HG03575 (cell line): ENCODE measurements at regions not wholly inside any gene's neighbourhood (a gene's known extent, or its start where the extent isn't known, plus 50 kb on each side); places are given as distances from the start of the nearest gene placed in this dataset.

Source experiments
- ATAC-seq: cut with Tn5 transposase; IDR thresholded peaks from one replicate; pipeline ENCODE4 v1.9.1; 2021; ENCODE audit not compliant: unreplicated experiment, insufficient number of reproducible peaks, low FRiP score; ENCODE audit errors: extremely low read depth

- ATAC-seq = no peak
Observed at GRCh38 chr2:38435775-38436174, 58.7 kb upstream of the ATL2 start.

- no peak for ATAC-seq
Observed at GRCh38 chr2:38434595-38434994, 57.5 kb upstream of the ATL2 start.

GRCh38 chr2:38433607-38433975, 56.5 kb upstream of the ATL2 start:
- ATAC-seq = no peak

GRCh38 chr2:38432820-38433606, 55.9 kb upstream of the ATL2 start:
- ATAC-seq = no peak

GRCh38 chr2:38430597-38431207, 53.6 kb upstream of the ATL2 start:
- no peak for ATAC-seq

GRCh38 chr2:38430196-38430595, 53.1 kb upstream of the ATL2 start:
- ATAC-seq = no peak

- ATAC-seq = no peak
Observed at GRCh38 chr2:38427936-38428335, 50.9 kb upstream of the ATL2 start.

GRCh38 chr2:38427054-38427453, 50.0 kb upstream of the ATL2 start:
- ATAC-seq = no peak
